HL-60 (cell line): ENCODE measurements at regions not wholly inside any gene's neighbourhood (a gene's known extent, or its start where the extent isn't known, plus 50 kb on each side); places are given as distances from the start of the nearest gene placed in this dataset.
"Not testable (repeated sequence)": the region's sequence is repeated elsewhere in the genome, so short reads cannot be mapped to it uniquely, and the experiment has no call there.

ENCODE experiments used
- CTCF ChIP-seq: IDR thresholded peaks from one replicate; pipeline ENCODE4 v1.5.1; 2011; ENCODE audit warnings: low read length, control low read depth, inconsistent platforms; ENCODE audit not compliant: insufficient read depth
- GABPA ChIP-seq: IDR thresholded peaks from 2 replicates; pipeline ENCODE4 v1.6.1; 2012; ENCODE audit warnings: low read depth
- REST ChIP-seq: IDR thresholded peaks from 2 replicates; pipeline ENCODE4 v1.6.1; 2012; ENCODE audit warnings: low read depth; ENCODE audit not compliant: insufficient replicate concordance
- SPI1 ChIP-seq: IDR thresholded peaks from 2 replicates; pipeline ENCODE4 v1.6.1; 2012; ENCODE audit warnings: low read depth, mild to moderate bottlenecking, borderline replicate concordance

DNA sequence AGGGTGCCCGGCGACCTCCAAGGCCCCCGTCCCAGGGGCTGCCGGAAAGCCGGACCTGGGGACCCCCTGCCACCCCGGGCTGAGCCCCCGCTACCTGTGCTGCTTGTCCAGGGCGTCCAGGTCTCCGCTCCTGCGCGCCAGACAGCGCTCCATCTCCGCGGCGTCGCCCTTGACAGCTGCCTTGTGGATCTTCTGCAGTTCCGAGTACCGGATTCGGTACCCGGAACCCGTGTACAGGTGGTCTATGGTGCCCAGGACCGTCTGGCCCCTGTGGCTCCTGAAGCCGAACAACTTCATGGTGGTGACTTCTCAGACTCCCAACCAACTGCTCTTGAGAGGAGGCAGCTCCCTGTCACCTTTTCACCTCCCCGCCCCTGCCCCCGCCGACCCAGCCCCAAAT is 231.1 kb downstream of the LIPI start:
- not testable (repeated sequence) for TF ChIP-seq CTCF, REST, SPI1, GABPA
